ENCODE measurements at regions not wholly inside any gene's neighbourhood (a gene's known extent, or its start where the extent isn't known, plus 50 kb on each side); places are given as distances from the start of the nearest gene placed in this dataset.
A peak's percentile ranks its signal among the peaks of the same experiment; 100 is the strongest.

DNA sequence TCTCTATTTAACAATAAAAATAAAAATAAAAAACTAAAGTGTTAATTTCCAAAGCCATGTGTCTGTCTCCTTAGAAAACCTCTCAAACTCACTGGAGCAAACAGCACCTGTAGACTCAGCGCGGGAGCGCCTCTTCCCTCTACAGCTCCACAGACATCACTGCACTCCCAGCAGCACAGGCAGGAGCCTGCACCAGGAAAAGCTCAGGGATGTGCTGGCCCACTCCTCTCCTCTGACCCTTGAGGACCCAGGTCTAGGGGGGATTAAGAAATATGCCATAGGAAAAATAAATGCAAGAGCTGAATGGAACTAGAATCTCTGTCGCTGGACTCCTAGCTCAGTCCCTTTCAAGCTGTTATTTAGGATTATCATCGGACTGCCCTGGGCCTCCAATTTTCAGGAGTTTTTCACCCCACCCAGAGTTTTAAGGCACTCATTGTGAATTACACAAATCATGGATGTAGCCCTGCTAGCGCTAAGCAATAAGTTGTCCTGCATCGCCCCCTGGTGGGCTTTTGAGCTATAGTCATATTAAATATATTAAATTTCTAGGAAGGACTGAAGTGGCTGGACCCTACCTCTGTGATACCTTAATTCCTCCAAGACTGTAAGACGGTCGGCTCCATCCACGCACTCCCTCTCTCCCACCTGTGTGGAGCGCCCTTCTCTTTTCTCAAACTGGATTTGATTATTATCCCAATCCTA lies 333.9 kb downstream of the UQCRFS1 start:
- DNase-seq: peak; percentile 32

DNA sequence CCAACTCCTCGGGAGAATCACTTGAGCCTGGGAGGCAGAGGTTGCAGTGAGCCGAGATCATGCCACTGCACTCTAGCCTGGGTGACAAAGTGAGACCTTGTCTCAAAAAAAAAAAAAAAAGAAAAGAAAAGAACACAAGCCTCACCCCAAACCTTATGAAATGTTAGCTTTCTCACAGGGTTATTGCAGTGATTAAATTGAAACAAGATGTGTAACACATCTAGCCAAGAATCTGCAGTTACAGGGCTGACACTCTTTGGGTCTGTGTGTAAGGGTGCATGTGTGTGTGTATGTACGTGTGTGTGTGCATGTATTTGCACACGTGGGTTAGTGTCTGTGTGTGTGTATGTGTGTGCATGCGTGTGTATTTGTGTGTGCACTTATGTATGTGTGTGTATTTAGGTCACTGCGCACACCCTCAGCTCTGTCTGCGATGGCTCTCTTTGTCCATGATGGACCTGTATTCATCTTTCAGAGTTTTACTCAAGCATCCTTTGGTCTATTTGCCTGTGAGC lies 336.3 kb downstream of the UQCRFS1 start:
- DNase-seq: no peak

DNA sequence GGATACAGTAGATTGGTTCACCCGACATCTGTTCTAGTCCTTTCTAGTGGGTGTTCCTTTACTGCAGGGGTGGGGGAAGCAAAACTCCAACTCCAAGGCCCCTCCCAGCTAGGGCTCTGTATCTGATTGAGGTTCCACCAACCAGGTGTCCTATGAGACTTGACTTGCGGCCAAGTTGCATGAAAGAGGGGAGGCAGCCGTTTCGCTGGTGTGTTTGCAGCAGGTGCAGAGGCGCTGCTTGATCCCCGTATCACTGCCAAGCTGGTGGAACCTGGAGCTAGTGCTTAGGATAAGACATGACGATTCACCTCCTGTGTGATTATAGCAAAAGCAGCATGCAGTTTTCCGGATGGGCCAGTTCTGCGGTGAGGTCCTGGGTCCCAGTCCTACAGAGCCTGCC lies 338.2 kb downstream of the UQCRFS1 start:
- no peak for DNase-seq

DNA sequence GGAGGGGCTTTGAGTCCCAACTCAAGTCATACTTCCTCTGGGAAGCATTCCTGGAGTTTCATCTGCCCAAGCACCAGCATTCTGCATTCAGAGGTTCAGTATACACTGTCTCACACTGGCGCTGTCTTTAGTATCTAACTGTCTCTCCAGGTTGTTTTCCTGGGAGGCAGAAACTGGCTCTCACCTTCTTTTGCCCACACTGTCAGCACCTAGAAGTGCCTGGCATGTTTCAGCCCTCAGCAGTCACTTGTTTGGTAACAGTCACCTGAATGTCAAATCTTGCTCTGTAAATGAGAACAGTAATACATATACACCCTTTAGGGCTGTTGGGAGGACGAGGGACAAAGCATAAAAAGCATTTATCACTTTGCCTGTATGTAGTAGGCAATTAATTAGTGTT lies 339.6 kb downstream of the UQCRFS1 start:
- DNase-seq: no peak

DNA sequence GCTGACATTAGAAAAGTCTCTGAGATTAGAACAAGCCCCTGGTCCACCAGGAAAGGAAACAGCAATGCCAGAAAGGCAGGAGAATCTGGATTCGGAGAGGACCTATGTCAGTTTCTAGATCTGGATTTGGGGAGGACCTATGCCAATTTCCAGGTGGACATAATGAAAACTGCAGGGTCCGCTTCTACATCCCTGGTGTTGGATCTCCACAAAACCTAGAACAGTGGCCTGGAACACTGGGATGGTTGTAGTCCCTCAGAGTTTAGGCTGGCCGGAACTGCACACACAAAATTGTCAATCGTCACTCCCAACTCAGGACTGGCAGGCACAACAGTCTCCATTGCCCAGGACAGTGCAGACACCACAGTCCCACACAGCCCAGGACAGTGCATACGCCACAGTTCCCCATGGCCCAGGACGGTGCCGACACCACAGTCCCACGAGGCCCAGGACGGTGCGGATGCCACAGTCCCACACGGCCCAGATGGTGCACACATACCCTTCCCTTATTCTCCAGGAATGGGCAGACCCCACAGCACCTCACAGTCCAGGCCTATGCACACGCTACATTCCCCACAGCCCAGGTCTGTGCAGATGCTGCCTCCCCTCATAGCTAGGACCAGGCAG lies 341.7 kb downstream of the UQCRFS1 start:
- no peak for DNase-seq

DNA sequence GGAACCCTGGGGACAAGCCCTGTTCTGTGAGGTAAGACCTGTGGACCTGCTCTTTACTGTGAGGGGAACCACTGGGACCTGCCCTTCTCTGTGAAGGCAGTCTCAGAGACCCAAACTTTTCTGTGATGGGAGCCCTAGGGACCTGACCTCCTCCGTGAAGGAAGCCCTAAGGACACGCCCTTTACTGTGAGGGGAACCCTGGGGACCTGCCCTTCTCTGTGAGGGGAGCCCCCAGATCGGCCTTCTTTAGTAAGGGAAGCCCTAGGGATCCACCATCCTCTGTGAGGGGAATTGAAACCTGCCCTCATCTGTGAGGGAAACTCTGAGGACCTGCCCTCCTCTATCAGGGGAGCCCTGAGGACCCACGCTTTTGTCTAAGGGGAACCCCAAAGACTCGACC lies 343.5 kb downstream of the UQCRFS1 start:
- no peak for DNase-seq

DNA sequence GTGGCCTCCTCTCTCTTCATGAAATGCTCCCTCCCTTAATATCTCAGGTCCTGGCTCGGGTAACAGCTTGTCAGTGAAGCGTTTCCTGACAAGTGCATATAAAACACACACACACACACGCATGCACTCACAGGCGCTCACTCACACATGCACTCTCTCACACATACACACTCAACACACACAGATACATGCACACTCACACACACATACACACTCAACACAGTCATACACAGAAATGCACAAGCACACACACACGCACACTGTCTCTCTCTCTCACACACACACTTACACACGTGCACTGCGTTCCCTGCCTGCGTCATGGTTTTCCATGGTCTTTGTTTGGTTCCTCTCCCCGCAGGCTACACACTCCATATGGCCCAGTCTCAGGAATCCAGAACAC lies 344.1 kb downstream of the UQCRFS1 start:
- no peak for DNase-seq

DNA sequence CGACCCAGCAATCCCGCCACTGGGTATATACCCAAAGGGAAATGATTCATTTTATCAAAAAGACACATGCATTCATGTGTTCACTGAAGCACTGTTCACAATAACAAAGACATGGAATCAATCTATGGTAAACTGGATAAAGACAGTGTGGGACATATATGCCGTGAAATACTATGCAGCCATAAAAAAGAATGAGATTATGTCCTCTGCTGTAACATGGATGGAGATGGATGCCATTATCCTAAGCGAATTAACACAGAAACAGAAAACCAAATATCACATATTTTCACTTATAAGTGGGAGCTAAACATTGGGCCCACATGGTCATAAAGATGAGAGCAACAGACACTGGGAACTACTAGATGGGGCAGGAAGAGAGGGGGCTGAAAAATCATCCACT lies 345.0 kb downstream of the UQCRFS1 start:
- no peak for DNase-seq

DNA sequence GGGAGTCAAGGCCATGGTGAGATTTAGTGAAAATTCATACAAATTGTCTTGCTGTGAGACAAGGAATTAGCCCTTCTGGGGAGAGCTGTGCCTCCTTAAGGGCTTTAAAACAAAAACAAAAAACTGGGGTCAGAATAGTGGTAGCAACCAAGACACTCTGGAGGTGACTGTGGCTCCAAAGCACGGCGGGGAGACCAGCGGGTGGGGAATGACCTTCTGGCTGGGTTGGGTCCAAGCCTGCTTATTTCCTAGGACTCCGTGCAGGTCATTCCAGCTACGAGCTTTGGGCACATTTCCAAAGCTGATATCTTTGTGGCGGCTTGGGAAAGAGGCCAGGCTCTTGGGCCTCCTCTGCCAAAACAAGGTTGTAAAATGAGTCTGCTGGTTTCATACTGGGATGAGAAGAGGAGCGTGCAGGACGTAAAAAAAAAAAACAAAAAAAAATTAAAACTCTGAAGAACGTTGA lies 348.3 kb downstream of the UQCRFS1 start:
- no peak for DNase-seq

DNA sequence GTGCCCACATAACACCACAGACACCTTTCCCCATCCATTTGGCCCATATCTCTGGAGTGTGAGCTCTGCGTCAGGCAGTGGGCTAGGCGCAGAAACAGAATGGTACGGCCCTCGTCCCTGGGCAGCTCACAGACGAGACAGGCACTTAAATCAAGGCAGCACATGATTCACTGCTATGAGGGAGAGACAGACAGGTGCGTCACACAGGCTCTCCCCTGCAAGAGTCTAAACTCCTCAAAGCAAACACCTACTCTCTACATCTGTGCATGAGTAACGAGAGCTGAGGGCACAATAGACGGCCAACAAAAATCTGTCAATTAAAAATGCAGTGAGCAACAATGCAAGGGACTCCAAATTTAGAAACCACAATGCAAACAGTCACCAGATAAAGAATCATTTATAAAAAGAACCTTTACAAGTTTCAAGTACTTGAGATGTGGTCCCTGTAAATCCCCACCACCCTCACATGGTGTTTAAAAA lies 348.9 kb downstream of the UQCRFS1 start:
- no peak for DNase-seq

DNA sequence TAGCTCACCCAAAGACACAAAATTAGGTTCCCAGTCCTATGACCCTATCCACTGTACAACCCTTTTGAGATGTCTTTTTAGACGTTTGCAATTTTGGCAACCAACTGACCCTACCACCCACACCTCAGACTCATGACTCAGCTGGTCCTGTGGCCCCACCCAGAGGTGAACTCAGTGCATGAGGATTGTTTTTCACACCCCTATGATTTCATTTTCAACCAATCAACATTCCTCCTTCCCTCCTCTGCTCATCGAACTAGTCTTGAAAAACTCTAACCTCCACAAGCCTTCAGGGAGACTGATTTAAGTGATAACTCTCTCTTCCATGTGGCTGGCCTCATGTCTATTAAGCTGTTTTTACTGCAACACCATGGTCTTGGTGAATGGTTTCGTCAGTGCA lies 350.7 kb downstream of the UQCRFS1 start:
- no peak for DNase-seq

DNA sequence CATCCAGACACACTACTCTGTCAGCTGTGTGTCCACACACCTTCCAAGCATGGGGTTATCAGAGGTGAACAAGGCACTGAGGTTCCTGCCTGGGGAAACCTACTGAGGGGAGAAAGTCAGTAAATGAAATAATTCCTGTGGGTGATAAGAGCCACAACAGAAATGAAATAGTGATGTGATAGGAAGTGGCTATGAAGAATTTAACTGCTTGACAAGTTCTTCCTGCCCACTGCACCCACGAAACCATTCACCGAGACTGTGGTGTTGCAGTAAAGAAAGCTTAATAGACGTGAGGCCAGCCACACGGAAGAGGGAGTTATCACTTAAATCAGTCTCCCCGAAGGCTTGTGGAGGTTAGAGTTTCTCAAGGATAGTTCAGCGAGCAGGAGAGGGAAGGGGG lies 353.1 kb downstream of the UQCRFS1 start:
- no peak for DNase-seq

DNA sequence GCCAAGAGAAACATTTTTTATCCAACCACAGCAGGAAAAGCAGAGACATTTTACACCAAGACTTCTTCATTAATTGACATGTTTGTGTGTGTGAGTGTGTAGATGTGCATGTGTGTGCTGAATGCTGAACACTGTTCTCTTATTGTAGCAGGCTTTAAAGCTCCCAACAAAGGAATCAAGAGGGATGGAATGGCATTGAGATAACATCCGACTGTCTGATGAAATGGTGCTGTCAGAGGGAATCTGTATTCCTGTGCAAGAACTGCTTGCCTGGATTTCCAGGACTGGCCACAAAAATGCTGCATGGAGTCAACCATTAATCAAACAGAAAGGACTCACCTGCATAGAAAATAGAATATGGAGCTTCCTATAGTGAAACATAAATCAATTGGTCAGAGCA lies 354.0 kb downstream of the UQCRFS1 start:
- DNase-seq: no peak

DNA sequence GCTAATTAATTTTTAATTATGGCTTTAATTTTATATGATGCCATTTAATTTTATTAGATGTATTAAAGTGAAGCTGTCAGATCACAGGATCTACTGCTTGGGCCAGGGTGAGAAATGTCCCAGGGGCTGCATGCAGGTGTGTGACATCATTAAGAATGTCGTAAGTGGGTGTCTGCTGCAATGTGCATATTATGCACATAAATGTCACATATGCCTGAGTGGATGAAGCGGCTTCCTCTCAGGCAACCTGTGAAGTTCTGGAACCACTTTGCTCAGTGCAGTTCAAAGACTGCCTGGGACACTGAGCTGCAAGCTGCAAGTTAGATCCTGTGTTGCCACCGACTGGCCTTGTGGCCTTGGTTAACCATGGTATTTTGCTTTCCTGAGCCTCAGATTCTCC lies 355.0 kb downstream of the UQCRFS1 start:
- DNase-seq: no peak

DNA sequence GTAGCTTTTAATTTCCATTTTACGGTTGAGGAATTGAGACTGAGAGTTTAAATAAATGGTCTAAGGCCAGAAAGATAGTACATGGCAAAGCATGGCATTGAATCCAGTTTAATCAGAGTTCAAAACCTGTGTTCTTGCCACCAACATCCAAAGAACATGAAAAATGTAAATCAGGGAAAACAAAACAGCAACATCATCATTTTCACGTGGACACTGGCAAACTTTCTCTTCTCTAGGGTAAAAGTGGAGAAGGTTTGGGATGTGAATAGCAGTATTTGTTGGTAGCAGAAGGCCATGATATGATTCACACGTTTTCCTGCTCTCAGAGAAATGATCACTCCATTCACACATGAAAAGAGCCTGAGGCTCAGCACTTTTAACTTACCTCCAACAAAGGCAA lies 357.7 kb downstream of the UQCRFS1 start:
- no peak for DNase-seq

DNA sequence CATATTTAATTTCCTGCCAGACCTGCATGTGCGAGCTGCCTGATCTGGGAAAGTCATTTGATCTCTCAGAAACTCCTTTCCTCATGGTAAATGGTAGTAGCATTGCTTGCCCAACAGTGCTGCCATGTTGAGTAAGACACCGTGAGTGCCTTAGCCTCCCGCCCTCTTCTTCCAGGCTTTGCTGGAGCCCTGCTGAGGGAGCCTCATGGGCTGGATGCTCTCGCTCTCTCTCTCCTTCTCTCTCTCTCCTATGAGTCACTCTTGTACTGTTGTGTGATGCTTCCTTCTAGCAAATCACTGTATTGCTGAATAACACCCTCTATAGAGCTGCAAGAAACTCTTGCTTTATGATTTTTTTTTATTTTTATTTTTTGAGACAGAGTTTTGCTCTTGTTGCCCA lies 365.5 kb downstream of the UQCRFS1 start:
- DNase-seq: no peak

DNA sequence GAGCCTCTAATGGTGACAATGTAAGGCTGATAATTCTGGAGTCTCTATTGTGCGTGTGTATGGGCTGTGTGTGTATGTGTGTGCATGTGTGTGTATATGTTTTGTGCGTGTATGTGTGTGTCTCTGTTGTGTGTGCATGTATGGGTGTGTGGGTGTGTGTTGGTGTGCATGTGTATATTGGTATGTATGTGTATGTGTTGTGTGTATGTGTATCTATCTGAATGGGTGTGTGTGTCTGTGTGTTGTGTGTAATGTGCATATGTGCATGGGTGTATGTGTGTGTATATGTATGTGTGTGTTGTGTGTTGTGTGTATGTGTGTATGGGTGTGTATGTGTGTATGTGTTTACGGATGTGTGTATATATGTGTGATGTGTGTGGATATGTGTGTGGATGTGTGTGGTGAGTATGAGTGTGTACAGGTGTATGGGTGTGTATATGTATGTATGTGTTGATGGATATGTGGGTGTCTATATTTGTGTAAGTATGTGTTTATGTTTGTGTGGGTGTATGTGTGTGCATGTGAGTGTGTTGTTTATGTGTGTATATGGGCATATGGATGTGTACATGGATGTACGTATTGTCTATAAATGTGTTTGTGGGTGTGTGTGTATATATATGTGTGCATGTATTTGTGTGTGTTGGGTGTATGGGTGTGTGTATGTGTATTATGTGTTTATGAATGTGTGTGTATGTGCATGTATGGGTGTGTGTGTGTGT lies 366.7 kb downstream of the UQCRFS1 start:
- no peak for DNase-seq

DNA sequence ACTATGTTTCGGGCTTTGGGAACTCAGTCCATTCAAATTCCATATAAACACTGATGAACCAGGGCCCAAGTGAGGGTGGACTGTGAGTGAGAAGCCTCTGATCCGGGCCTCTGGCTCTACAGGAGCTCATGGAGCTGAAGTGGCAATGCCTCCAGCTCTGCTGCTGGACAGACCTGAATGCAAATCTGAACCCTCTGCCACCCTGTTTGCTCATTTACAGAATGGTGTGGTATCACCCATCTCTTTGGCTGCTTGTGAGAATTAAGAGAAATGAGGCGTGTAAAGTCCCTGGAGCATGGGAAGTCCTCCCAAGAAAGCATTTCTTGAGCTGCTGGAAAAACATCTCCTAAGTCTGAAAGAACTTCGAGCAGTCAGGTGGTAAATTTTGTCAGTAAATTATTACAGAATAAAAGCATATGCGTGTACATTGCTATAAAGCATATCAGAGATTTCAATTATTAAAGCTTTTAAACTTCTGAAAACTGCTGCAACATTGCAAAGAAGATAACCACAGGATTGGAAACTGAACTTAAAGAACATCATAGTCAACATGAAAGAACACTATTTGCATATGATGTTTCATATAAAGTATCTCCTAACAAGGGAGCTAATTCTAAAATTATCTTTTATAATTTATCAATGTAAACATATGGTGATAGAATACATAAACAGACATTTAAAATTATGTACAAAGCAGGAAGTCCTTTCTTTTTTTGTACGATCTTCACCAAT lies 369.0 kb downstream of the UQCRFS1 start:
- DNase-seq: no peak

DNA sequence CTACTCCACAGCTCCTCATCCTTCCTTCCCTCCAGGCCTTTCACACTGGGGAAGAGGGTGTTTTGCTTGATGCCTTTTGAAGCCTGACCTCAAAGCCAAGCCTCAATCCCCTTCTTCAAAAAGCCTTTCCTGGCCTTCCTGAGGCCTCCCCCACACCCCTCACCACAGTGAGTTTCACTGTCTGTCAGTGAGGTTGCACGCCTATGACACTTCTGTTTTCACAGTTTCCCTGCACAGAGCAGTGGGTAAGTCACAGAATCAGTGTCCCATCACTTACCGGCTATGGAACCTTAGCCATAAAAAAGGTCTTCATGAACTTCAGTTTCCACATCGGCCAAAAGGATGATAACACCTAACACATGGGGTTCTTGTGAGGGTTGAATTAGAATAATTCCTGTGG lies 371.4 kb downstream of the UQCRFS1 start:
- no peak for DNase-seq

DNA sequence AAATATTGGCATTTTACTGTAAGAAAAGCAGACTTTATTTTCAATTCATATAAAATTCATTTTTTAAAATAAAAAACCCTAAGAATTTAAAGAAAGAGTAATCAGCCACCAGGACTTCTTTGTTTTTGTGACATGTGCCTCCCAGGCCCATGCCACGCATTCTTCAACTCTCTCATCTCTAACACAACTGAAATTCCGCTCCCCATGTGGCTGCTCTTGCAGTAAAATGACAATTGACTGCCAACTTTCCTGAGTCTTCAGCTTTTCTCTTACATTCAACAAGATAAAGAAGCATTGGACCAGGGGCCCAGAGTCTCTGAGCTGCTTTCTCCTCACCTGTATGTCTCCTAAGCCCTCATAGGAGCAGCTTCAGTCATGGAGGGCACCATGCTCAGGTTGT lies 372.1 kb downstream of the UQCRFS1 start:
- DNase-seq: no peak

DNA sequence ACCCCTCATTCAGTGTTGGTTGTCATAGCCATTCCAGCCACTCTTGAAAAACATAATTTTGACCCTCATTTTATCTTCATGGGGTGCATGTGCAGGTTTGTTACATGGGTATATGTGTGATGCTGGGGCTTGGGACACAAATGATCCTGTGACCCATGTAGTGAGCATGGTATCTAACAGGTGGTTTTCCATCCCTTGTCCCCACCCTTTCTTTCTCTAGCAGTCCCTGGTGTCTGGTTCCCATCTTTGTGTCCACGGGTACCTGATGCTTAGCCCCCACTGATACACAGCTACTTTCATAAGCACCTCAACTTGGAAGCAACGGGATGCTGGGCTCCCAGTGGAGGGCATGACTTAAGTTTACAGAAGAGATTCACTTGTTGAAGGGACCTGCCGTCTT lies 373.5 kb downstream of the UQCRFS1 start:
- no peak for DNase-seq

DNA sequence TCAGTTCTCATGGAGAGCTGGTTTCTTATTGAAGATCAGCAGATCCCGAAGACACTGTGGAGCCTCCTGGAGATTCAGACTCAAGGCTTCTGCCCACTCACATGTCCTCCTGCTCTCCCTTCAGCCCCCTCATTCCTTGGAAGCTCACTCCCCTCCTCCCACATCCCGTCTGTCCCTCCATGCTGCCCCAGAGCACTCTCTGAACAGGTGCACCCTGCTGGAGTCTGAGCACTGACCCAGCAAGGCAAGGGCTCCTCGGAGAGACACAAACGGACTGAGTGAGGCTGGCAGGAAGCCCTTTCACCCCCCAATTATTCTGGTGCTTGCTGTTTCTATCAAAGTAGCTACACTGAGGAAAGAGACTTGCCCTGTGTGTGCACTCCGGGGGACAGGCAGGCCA lies 374.0 kb downstream of the UQCRFS1 start:
- no peak for DNase-seq

DNA sequence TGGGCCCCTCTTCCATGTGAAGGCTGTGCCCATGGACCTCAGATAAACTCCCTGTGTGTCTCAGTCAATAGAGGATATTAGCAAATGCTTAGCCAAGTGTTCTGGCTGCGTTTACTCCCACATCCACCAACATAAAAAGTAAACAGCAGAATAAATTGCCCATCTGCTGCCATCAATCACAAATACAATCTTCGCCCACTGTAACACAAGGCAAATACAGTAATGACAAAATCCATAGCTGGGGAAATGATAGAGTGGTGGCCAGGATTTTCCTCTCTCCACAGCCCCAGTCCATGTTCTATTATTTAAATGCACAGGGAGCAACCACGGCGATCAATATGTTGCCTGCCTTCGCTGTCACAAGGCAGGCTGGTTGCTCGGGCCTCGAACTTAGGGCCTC lies 376.5 kb downstream of the UQCRFS1 start:
- DNase-seq: no peak

Data from activated CD4-positive, alpha-beta T cell treated with anti-CD3 and anti-CD28 coated beads for 1 hour (primary cell).